ENCODE measurements at regions not wholly inside any gene's neighbourhood (a gene's known extent, or its start where the extent isn't known, plus 50 kb on each side); places are given as distances from the start of the nearest gene placed in this dataset.

DNA sequence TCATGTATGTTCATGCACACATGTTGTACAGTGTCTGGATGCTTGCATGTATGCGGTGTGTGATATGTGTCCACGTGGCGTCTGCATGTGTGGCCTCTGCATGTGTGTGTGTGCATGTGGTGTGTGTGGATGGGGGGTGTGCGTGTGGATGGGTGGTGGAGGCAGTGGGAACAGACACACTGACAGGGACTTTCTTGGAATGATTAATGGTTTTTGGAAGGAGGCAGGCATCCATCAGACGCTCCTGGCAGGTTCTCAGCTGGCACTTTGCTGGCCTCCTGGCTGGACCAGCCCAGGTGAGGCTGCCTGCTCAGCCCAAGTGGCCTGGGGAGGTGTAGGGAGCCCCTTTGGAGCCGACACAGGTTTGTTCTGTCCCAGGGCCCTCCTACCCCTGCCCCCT, 121.2 kb upstream of the CIBAR2 start:
- TF ChIP-seq CTCF (IDR thresholded peaks at IDR 0.05; ENCODE audit: borderline replicate concordance, extremely low read depth, low read length, poor library complexity, severe bottlenecking) (no peak), EZH2 (IDR thresholded peaks at IDR 0.05; ENCODE audit: borderline replicate concordance, low read depth, low read length, severe bottlenecking) (no peak)
- Histone ChIP-seq H3K4me1 (ENCODE audit: insufficient read depth, low read length) (no peaks in the 10 kb centered on the region), H3K9me3 (ENCODE audit: insufficient read depth, low read length, severe bottlenecking) (no peaks in the 10 kb centered on the region), H3K27ac (ENCODE audit: low read length) (no peak overlapping the region), H3K4me3 (ENCODE audit: low read depth in 1 of 2, low read length in 2 of 2) (no peak overlapping the region), H3K9ac (ENCODE audit: low read depth, low read length) (no peak overlapping the region), H3K27me3 (ENCODE audit: insufficient read depth, low read length, poor library complexity) (no peaks in the 10 kb centered on the region), H2AFZ (ENCODE audit: low read depth, low read length) (no peak overlapping the region), H3K36me3 (ENCODE audit: insufficient read depth, low read length) (no peaks in the 10 kb centered on the region), H3K4me2 (ENCODE audit: insufficient read depth, low read length) (no peak overlapping the region), H3K79me2 (ENCODE audit: insufficient read depth, low read length) (no peaks in the 10 kb centered on the region), H4K20me1 (ENCODE audit: insufficient read depth, low read length) (no peaks in the 10 kb centered on the region)
- ATAC-seq (ENCODE audit: insufficient read depth, low read depth): no peak
- no peak for DNase-seq

DNA sequence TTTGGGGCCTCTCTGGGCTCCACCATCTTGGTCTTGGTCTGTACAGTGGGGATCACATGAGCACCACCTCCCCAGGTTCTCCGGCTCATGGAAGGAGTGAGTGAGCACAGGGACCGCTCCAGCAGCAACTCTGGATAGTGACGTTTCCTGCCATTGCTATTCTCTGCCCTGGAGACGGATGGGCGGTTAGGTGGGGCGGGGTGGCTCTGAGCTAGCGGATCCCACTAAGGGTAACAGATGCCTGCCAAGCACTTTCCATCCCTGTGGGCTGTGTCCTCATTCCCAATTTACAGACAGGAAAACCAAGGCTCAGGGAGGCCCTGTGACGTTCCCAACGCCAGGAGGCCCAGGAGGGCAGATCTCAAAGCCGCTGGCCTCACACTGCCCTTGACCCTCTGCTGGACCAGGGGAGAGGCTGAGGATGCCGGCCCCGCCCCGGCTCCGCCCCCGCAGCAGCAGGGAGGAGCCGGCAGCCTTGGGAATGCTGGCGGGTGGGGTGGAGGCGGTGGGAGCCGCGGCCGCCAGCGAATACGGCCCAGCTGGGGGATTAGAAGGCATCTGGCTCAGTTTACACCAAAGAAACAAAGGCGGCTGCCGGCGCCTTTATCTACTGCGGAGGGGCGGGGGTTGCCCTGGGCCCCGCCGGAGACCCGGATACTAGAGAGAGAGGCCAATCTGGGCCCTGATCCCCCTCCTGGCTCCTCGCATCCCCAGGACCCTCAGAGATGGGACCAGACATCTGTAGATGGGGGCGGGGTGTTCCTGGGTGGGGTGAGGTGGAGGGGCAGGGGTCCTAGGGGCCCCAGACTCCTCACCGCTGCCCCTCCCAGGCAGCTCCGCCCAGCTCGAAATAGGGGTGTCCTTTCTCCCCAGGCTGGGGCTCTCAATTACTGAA, 122.3 kb upstream of the CIBAR2 start:
- no peak overlapping the region for H2AFZ ChIP-seq (ENCODE audit: low read depth, low read length)
- H3K27ac ChIP-seq (ENCODE audit: low read length): no peak overlapping the region
- H3K9ac ChIP-seq (ENCODE audit: low read depth, low read length): no peak overlapping the region
- DNase-seq (no peak), ATAC-seq (ENCODE audit: insufficient read depth, low read depth) (no peak)
- H3K79me2 ChIP-seq (ENCODE audit: insufficient read depth, low read length): no peaks in the 10 kb centered on the region
- no peaks in the 10 kb centered on the region for H3K9me3 ChIP-seq (ENCODE audit: insufficient read depth, low read length, severe bottlenecking)
- H3K4me1 ChIP-seq (ENCODE audit: insufficient read depth, low read length): no peaks in the 10 kb centered on the region
- no peaks in the 10 kb centered on the region for H3K36me3 ChIP-seq (ENCODE audit: insufficient read depth, low read length)
- TF ChIP-seq EZH2 (IDR thresholded peaks at IDR 0.05; ENCODE audit: borderline replicate concordance, low read depth, low read length, severe bottlenecking): no peak
- no peak for TF ChIP-seq CTCF (IDR thresholded peaks at IDR 0.05; ENCODE audit: borderline replicate concordance, extremely low read depth, low read length, poor library complexity, severe bottlenecking)
- H3K4me2 ChIP-seq (ENCODE audit: insufficient read depth, low read length): no peak overlapping the region
- H3K4me3 ChIP-seq (ENCODE audit: low read depth in 1 of 2, low read length in 2 of 2): no peak overlapping the region
- no peaks in the 10 kb centered on the region for H3K27me3 ChIP-seq (ENCODE audit: insufficient read depth, low read length, poor library complexity)
- no peaks in the 10 kb centered on the region for H4K20me1 ChIP-seq (ENCODE audit: insufficient read depth, low read length)

DNA sequence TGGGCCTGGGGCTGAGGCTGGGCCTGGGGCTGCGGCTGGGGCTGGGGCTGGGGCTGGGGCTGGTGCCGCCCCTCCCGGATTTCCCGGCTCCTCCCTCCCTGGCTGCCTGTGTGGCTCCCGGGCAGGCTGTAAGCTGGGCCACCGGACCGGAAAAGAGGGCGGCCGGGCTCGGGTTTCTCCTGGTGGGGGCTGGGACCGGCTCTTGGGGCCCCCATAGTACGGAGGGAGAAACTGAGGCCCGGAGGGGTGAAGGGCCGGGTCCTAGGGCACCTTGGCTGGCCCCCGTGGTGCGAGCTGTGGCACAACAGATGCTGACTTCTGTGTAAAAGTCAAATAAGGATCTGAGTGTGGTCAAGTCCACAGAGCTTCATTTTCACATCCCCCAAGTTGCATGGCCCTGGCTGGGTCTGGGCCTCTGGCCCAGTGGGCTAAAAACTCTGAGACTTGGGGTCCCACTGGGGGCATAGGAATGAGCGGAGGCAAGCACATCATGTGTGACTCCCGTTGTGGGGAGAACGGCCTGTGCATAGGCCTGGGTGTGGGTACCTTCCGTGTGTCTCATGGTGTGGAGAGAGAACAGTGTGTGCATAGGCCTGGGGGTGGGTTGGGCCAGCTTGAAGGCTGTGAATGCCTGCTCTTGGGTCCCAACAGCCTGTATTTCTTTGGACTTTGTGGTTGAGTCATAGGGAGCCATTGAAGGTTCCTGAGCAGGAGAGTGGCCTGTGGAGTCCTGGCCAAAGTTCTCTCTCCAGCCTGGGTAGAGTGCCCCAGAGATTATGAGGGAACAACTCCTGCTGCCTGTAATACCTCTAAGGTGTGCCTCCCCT, 123.9 kb upstream of the CIBAR2 start:
- Histone ChIP-seq H3K27me3 (ENCODE audit: insufficient read depth, low read length, poor library complexity) (peaks cover 4% of the 10 kb centered on the region), H3K27ac (ENCODE audit: low read length) (no peak overlapping the region), H3K79me2 (ENCODE audit: insufficient read depth, low read length) (no peaks in the 10 kb centered on the region), H3K9ac (ENCODE audit: low read depth, low read length) (no peak overlapping the region), H4K20me1 (ENCODE audit: insufficient read depth, low read length) (no peaks in the 10 kb centered on the region), H3K4me1 (ENCODE audit: insufficient read depth, low read length) (no peaks in the 10 kb centered on the region), H3K4me2 (ENCODE audit: insufficient read depth, low read length) (no peak overlapping the region), H2AFZ (ENCODE audit: low read depth, low read length) (no peak overlapping the region), H3K36me3 (ENCODE audit: insufficient read depth, low read length) (no peaks in the 10 kb centered on the region), H3K4me3 (ENCODE audit: low read depth in 1 of 2, low read length in 2 of 2) (no peak overlapping the region), H3K9me3 (ENCODE audit: insufficient read depth, low read length, severe bottlenecking) (no peaks in the 10 kb centered on the region)
- TF ChIP-seq CTCF (IDR thresholded peaks at IDR 0.05; ENCODE audit: borderline replicate concordance, extremely low read depth, low read length, poor library complexity, severe bottlenecking) (no peak), EZH2 (IDR thresholded peaks at IDR 0.05; ENCODE audit: borderline replicate concordance, low read depth, low read length, severe bottlenecking) (no peak)
- ATAC-seq (ENCODE audit: insufficient read depth, low read depth) (no peak), DNase-seq (no peak)
